ENCODE measurements at regions not wholly inside any gene's neighbourhood (a gene's known extent, or its start where the extent isn't known, plus 50 kb on each side); places are given as distances from the start of the nearest gene placed in this dataset.
"Not testable (repeated sequence)": the region's sequence is repeated elsewhere in the genome, so short reads cannot be mapped to it uniquely, and the experiment has no call there.

- H3K27ac ChIP-seq: no peak overlapping the region
These were observed 68.2 kb upstream of the SSTR4 start for GRCh38 chr20:22966787-22967464.

GRCh38 chr20:22967706-22968105 is 67.4 kb upstream of the SSTR4 start:
- not testable (repeated sequence) for H3K36me3 ChIP-seq (replicated peaks); H3K27ac ChIP-seq; H3K4me3 ChIP-seq (ENCODE audit: low read depth, low read length); H3K27me3 ChIP-seq (replicated peaks); DNase-seq
- in situ Hi-C loops (cut with HindIII; ENCODE audit: low pct_ligation_motif_present, low sequenced_read_pairs): loop anchor here (25.0 kb wide), 1 partner anchor 255 kb away; no protein-coding TSS in a partner anchor

More at GRCh38 chr20:22966787-22967464, 68.2 kb upstream of the SSTR4 start:
- Histone ChIP-seq H3K27me3 (replicated peaks) (no peaks in the 10 kb centered on the region), H3K4me3 (ENCODE audit: low read depth, low read length) (no peak overlapping the region), H3K36me3 (replicated peaks) (no peaks in the 10 kb centered on the region)
- in situ Hi-C loops (cut with HindIII; ENCODE audit: low pct_ligation_motif_present, low sequenced_read_pairs): loop anchor here (25.0 kb wide), 1 partner anchor 255 kb away; no protein-coding TSS in a partner anchor
- TF ChIP-seq CTCF (IDR thresholded peaks at IDR 0.05; ENCODE audit: low read depth, low read length, missing control alignments): no peak
- no peak for DNase-seq

DNA sequence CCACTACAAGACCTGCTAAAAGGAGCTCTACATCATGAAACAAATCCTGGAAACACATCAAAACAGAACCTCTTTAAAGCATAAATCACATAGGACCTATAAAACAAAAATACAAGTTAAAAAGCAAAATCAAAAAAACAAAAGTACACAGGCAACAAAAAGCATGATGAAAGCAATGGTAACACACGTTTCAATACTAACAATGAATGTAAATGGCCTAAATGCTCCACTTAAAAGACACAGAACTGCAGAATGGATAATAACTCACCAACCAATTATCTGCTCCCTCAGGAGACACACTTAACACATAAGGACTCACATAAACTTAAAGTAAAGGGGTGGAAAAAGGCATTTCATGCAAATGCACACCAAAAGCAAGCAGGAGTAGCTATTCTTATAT is 66.1 kb upstream of the SSTR4 start:
- not testable (repeated sequence) for H3K27ac ChIP-seq; H3K36me3 ChIP-seq (replicated peaks); DNase-seq; H3K4me3 ChIP-seq (ENCODE audit: low read depth, low read length); H3K27me3 ChIP-seq (replicated peaks)
- in situ Hi-C loops (cut with HindIII; ENCODE audit: low pct_ligation_motif_present, low sequenced_read_pairs): loop anchor here (25.0 kb wide), 1 partner anchor 257 kb away; no protein-coding TSS in a partner anchor

GRCh38 chr20:22971077-22971476 is 64.0 kb upstream of the SSTR4 start:
- in situ Hi-C loops (cut with HindIII; ENCODE audit: low pct_ligation_motif_present, low sequenced_read_pairs): loop anchor here (25.0 kb wide), 1 partner anchor 259 kb away; no protein-coding TSS in a partner anchor
- H3K36me3 ChIP-seq (replicated peaks); DNase-seq; H3K27ac ChIP-seq; H3K4me3 ChIP-seq (ENCODE audit: low read depth, low read length); H3K27me3 ChIP-seq (replicated peaks): not testable (repeated sequence)

DNA sequence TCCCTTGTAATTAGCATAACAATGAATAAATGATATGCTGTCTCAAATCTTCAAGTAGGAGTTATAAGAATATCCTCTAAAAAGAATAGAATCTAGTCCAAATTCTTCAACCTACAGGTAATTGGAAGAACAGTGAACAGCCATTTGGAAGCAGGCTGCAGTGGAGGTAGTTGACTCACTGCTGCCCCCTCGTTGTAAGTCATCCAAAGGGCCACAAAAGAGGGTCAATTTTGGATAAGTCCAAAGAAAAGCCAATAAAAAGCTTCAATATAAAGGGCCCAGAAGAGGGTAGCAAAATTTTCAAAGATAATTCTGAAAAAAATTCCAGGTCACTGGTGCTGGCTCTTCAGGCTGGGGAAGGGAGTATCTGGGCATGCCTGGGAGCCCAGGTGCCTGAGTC is 60.8 kb upstream of the SSTR4 start:
- Histone ChIP-seq H3K4me3 (ENCODE audit: low read depth, low read length) (no peak overlapping the region), H3K27ac (no peak overlapping the region), H3K27me3 (replicated peaks) (peaks cover 3% of the 10 kb centered on the region), H3K36me3 (replicated peaks) (no peaks in the 10 kb centered on the region)
- peak; percentile 22 for DNase-seq
- in situ Hi-C loops (cut with HindIII; ENCODE audit: low pct_ligation_motif_present, low sequenced_read_pairs): loop anchor here (25.0 kb wide), 1 partner anchor 262 kb away; no protein-coding TSS in a partner anchor
- peak; percentile 74 for TF ChIP-seq CTCF (IDR thresholded peaks at IDR 0.05; ENCODE audit: low read depth, low read length, missing control alignments)

DNA sequence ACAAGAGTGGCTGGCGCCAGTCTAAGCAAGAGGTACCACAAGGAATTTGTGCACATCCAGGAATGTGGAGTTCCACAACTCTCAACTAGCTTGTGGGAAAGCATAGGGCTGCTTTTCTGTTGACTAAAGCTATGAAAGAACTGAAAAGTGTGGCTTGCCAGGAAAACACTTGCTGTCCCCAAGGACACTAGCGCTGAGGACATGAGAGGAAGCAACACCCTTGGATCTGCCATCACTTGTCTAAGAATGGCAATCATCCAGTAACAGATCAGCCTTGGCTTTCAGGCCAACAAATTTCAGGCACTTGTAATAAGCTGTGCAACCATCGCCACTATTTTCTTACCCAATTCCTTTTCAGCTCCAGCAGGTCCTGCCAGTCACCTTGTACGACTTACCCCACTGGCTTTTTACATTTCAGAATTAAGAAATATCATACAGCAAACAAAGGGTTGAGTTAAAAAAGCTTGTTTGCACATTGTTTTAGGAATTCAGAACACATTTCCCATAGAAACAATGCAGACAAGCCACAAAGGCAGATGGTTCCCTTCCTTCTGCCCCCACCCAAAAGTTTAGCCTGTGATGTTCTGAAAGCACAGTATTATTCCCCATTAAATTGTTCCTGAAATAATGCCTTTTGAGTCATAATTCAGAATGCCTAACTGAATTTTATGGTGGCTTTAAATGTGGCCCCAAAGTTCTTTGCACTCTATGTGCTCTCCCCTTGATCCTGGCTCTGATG is 57.9 kb upstream of the SSTR4 start:
- TF ChIP-seq CTCF (IDR thresholded peaks at IDR 0.05; ENCODE audit: low read depth, low read length, missing control alignments): no peak
- in situ Hi-C loops (cut with HindIII; ENCODE audit: low pct_ligation_motif_present, low sequenced_read_pairs): no loop called here
- H3K4me3 ChIP-seq (ENCODE audit: low read depth, low read length): no peak overlapping the region
- no peak for DNase-seq
- H3K27ac ChIP-seq: no peak overlapping the region
- H3K27me3 ChIP-seq (replicated peaks): peaks cover 3% of the 10 kb centered on the region
- H3K36me3 ChIP-seq (replicated peaks): no peaks in the 10 kb centered on the region

- H3K36me3 ChIP-seq (replicated peaks): no peaks in the 10 kb centered on the region
- no peak overlapping the region for H3K27ac ChIP-seq
- H3K27me3 ChIP-seq (replicated peaks): no peaks in the 10 kb centered on the region
- H3K4me3 ChIP-seq (ENCODE audit: low read depth, low read length): no peak overlapping the region
- in situ Hi-C loops (cut with HindIII; ENCODE audit: low pct_ligation_motif_present, low sequenced_read_pairs): no loop called here
- DNase-seq: no peak
- no peak for TF ChIP-seq CTCF (IDR thresholded peaks at IDR 0.05; ENCODE audit: low read depth, low read length, missing control alignments)
These were observed 51.1 kb upstream of the SSTR4 start for GRCh38 chr20:22984008-22984407.
